SK-N-MC (cell line): ENCODE measurements at regions not wholly inside any gene's neighbourhood (a gene's known extent, or its start where the extent isn't known, plus 50 kb on each side); places are given as distances from the start of the nearest gene placed in this dataset.

Experiments used
- EZH2 ChIP-seq: fragments of 200-600 bp; sonication (generic); IDR thresholded peaks from one replicate; pipeline ENCODE4 v1.6.1; 2017; ENCODE audit warnings: antibody characterized with exemption
- FOXP2 ChIP-seq: optimal IDR thresholded peaks from 2 replicates; pipeline ENCODE3; 2011; ENCODE audit warnings: mild to moderate bottlenecking, moderate library complexity; ENCODE audit not compliant: insufficient read depth; ENCODE audit errors: extremely low read length, control extremely low read depth

GRCh38 chr2:8355102-8355859 is 326.6 kb upstream of the ID2 start:
- no peak for TF ChIP-seq EZH2
- TF ChIP-seq FOXP2: no peak
